Tibial artery (tissue), 4 donors: ENCODE measurements at regions not wholly inside any gene's neighbourhood (a gene's known extent, or its start where the extent isn't known, plus 50 kb on each side); places are given as distances from the start of the nearest gene placed in this dataset.
A peak's percentile ranks its signal among the peaks of the same experiment; 100 is the strongest.

ENCODE experiments used
- DNase-seq, 2 donors: peaks; one replicate each; pipeline ENCODE4 v3.0.0-alpha.2; 2019
- H3K27ac ChIP-seq, 2 donors: fragments of 200-600 bp; sonication (generic) in 1 of 2; 1 replicate in 1 of 2; 2 replicates in 1 of 2; pipeline ENCODE4 v1.5.1; 2018 to 2019; ENCODE audit warnings: mild to moderate bottlenecking in 1 of 2
- H3K27me3 ChIP-seq, 2 donors: fragments of 200-600 bp; sonication (generic) in 1 of 2; one replicate each; pipeline versions ENCODE4 v1.5.1 to v1.6.0; 2016 to 2019
- H3K36me3 ChIP-seq, 3 donors: fragments of 200-600 bp; sonication (generic) in 2 of 3; one replicate each; pipeline ENCODE4 v1.5.1; 2016 to 2019; ENCODE audit warnings: mild to moderate bottlenecking in 2 of 3
- H3K4me1 ChIP-seq, 4 donors: fragments of 200-600 bp; sonication (generic) in 2 of 4; 1 replicate in 3 of 4; 2 replicates in 1 of 4; pipeline ENCODE4 v1.5.1; 2016 to 2019
- H3K4me3 ChIP-seq, 2 donors: fragments of 200-600 bp; sonication (generic) in 1 of 2; 1 replicate in 1 of 2; 2 replicates in 1 of 2; pipeline ENCODE4 v1.5.1; 2018 to 2019; ENCODE audit warnings: mild to moderate bottlenecking in 2 of 2
- H3K9me3 ChIP-seq, 3 donors: fragments of 200-600 bp; sonication (generic) in 1 of 3; one replicate each; pipeline ENCODE4 v1.5.1; 2016 to 2019
- CTCF ChIP-seq, 2 experiments: fragments of 200-600 bp in 1 of 2; fragments of 450-650 bp in 1 of 2; IDR thresholded peaks; one replicate each; pipeline ENCODE4 v1.5.1; 2017 to 2019; ENCODE audit warnings: antibody characterized with exemption in 2 of 2, mild to moderate bottlenecking in 1 of 2, moderate library complexity in 1 of 2
- intact Hi-C: fragments of 100-400 bp; cut with DNase I; formaldehyde crosslinking; loops from one replicate; pipeline ENCODE4 v1.15.0; 2023; ENCODE audit warnings: low total_unique reads

GRCh38 chr2:128736046-128736688, 417.5 kb upstream of the HS6ST1 start:
- no peak for DNase-seq
- H3K9me3 ChIP-seq = no peaks in the 10 kb centered on the region
- H3K4me3 ChIP-seq = peak overlapping the region; percentile 16 to 40
- no peaks in the 10 kb centered on the region for H3K36me3 ChIP-seq
- intact Hi-C loops = loop anchor here (10.0 kb wide), 1 partner anchor 1119 kb away; no protein-coding TSS in a partner anchor
- no peak for TF ChIP-seq CTCF (IDR thresholded peaks at IDR 0.05)
- no peak overlapping the region for H3K27ac ChIP-seq
- H3K4me1 ChIP-seq = peaks cover 0 to 15% (median 10%) of the 10 kb centered on the region in 4 donors
- H3K27me3 ChIP-seq = no peaks in the 10 kb centered on the region

GRCh38 chr2:128736689-128737545, 418.2 kb upstream of the HS6ST1 start:
- peak; percentile 68 to 87 for DNase-seq
- Histone ChIP-seq H3K9me3 (no peaks in the 10 kb centered on the region), H3K4me1 (peaks cover 0 to 15% (median 10%) of the 10 kb centered on the region in 4 donors), H3K4me3 (peak overlapping the region; percentile 16 to 40), H3K27ac (no peak overlapping the region), H3K27me3 (no peaks in the 10 kb centered on the region), H3K36me3 (no peaks in the 10 kb centered on the region)
- TF ChIP-seq CTCF (IDR thresholded peaks at IDR 0.05) = peak; percentile 96 to 100
- intact Hi-C loops = loop anchor here (10.0 kb wide), 1 partner anchor 1118 kb away; no protein-coding TSS in a partner anchor

GRCh38 chr2:128737546-128737826, 418.8 kb upstream of the HS6ST1 start:
- Histone ChIP-seq H3K4me1 (peaks cover 0 to 15% (median 10%) of the 10 kb centered on the region in 4 donors), H3K9me3 (no peaks in the 10 kb centered on the region), H3K36me3 (no peaks in the 10 kb centered on the region), H3K4me3 (no peak overlapping the region), H3K27ac (no peak overlapping the region), H3K27me3 (no peaks in the 10 kb centered on the region)
- no peak for DNase-seq
- intact Hi-C loops = loop anchor here (10.0 kb wide), 1 partner anchor 1117 kb away; no protein-coding TSS in a partner anchor
- TF ChIP-seq CTCF (IDR thresholded peaks at IDR 0.05) = no peak

GRCh38 chr2:128738446-128739110, 419.9 kb upstream of the HS6ST1 start:
- H3K27ac ChIP-seq = no peak overlapping the region
- H3K4me3 ChIP-seq = no peak overlapping the region
- no peaks in the 10 kb centered on the region for H3K36me3 ChIP-seq
- H3K27me3 ChIP-seq = no peaks in the 10 kb centered on the region
- no peak for DNase-seq
- no peak for TF ChIP-seq CTCF (IDR thresholded peaks at IDR 0.05)
- intact Hi-C loops = loop anchor here (10.0 kb wide), 1 partner anchor 1116 kb away; no protein-coding TSS in a partner anchor
- peaks cover 0 to 15% (median 10%) of the 10 kb centered on the region in 4 donors for H3K4me1 ChIP-seq
- no peaks in the 10 kb centered on the region for H3K9me3 ChIP-seq

- Histone ChIP-seq H3K9me3 (no peaks in the 10 kb centered on the region), H3K27ac (no peak overlapping the region), H3K4me3 (no peak overlapping the region), H3K36me3 (no peaks in the 10 kb centered on the region), H3K4me1 (peaks cover 0 to 9% (median 3%) of the 10 kb centered on the region in 4 donors), H3K27me3 (no peaks in the 10 kb centered on the region)
- no peak for DNase-seq
- intact Hi-C loops = no loop called here
- no peak for TF ChIP-seq CTCF (IDR thresholded peaks at IDR 0.05)
These were observed 423.8 kb upstream of the HS6ST1 start for GRCh38 chr2:128742467-128742866.
